Activated naive CD8-positive, alpha-beta T cell treated with anti-CD3 and anti-CD28 coated beads for 36 hours (primary cell): ENCODE measurements at regions not wholly inside any gene's neighbourhood (a gene's known extent, or its start where the extent isn't known, plus 50 kb on each side); places are given as distances from the start of the nearest gene placed in this dataset.

Experiments used
- DNase-seq: peaks from one replicate; pipeline ENCODE4 v3.0.0; 2021
- H3K27ac Mint-ChIP-seq: one replicate; pipeline ENCODE4 v1.8.0; 2022; ENCODE audit warnings: mild to moderate bottlenecking, moderate library complexity, mixed read lengths
- H3K27me3 Mint-ChIP-seq: one replicate; pipeline ENCODE4 v1.8.0; 2022; ENCODE audit warnings: mild to moderate bottlenecking, mixed read lengths
- H3K36me3 Mint-ChIP-seq: one replicate; pipeline ENCODE4 v1.8.0; 2021; ENCODE audit warnings: mild to moderate bottlenecking, mixed read lengths
- H3K4me1 Mint-ChIP-seq: one replicate; pipeline ENCODE4 v1.8.0; 2021; ENCODE audit warnings: mixed read lengths
- H3K4me3 Mint-ChIP-seq: one replicate; pipeline ENCODE4 v1.8.0; 2022; ENCODE audit warnings: mild to moderate bottlenecking, moderate library complexity, mixed read lengths
- H3K9me3 Mint-ChIP-seq: one replicate; pipeline ENCODE4 v1.8.0; 2022; ENCODE audit warnings: mixed read lengths

- no peaks in the 10 kb centered on the region for H3K36me3 Mint-ChIP-seq
- H3K9me3 Mint-ChIP-seq, result peaks cover 8% of the 10 kb centered on the region
- no peak overlapping the region for H3K4me3 Mint-ChIP-seq
- DNase-seq, result no peak
- no peaks in the 10 kb centered on the region for H3K27me3 Mint-ChIP-seq
- no peaks in the 10 kb centered on the region for H3K4me1 Mint-ChIP-seq
- no peak overlapping the region for H3K27ac Mint-ChIP-seq
Observed at GRCh38 chr2:5385596-5385995, 306.6 kb upstream of the SOX11 start.

- H3K4me1 Mint-ChIP-seq, result no peaks in the 10 kb centered on the region
- no peak for DNase-seq
Observed at GRCh38 chr2:5387406-5387805, 304.8 kb upstream of the SOX11 start.

GRCh38 chr2:5389740-5390139, 302.4 kb upstream of the SOX11 start:
- Mint-ChIP-seq H3K9me3 (peaks cover 6% of the 10 kb centered on the region), H3K27ac (no peak overlapping the region), H3K36me3 (no peaks in the 10 kb centered on the region), H3K4me3 (no peak overlapping the region), H3K27me3 (no peaks in the 10 kb centered on the region), H3K4me1 (no peaks in the 10 kb centered on the region)
- no peak for DNase-seq

More at GRCh38 chr2:5387406-5387805, 304.8 kb upstream of the SOX11 start:
- H3K4me3 Mint-ChIP-seq, result no peak overlapping the region
- H3K27me3 Mint-ChIP-seq, result no peaks in the 10 kb centered on the region
- H3K36me3 Mint-ChIP-seq, result no peaks in the 10 kb centered on the region
- H3K27ac Mint-ChIP-seq, result no peak overlapping the region
- H3K9me3 Mint-ChIP-seq, result peaks cover 8% of the 10 kb centered on the region

GRCh38 chr2:5391362-5391761, 300.8 kb upstream of the SOX11 start:
- H3K27me3 Mint-ChIP-seq, result no peaks in the 10 kb centered on the region
- peaks cover 2% of the 10 kb centered on the region for H3K9me3 Mint-ChIP-seq
- H3K4me1 Mint-ChIP-seq, result no peaks in the 10 kb centered on the region
- H3K27ac Mint-ChIP-seq, result no peak overlapping the region
- DNase-seq, result no peak
- H3K36me3 Mint-ChIP-seq, result no peaks in the 10 kb centered on the region
- H3K4me3 Mint-ChIP-seq, result no peak overlapping the region

GRCh38 chr2:5392658-5393057, 299.5 kb upstream of the SOX11 start:
- Mint-ChIP-seq H3K36me3 (no peaks in the 10 kb centered on the region), H3K27me3 (no peaks in the 10 kb centered on the region), H3K4me3 (no peak overlapping the region), H3K9me3 (peaks cover 2% of the 10 kb centered on the region), H3K27ac (no peak overlapping the region), H3K4me1 (no peaks in the 10 kb centered on the region)
- DNase-seq, result no peak

- H3K4me1 Mint-ChIP-seq, result no peaks in the 10 kb centered on the region
- no peaks in the 10 kb centered on the region for H3K27me3 Mint-ChIP-seq
- no peaks in the 10 kb centered on the region for H3K36me3 Mint-ChIP-seq
- no peak overlapping the region for H3K4me3 Mint-ChIP-seq
- H3K27ac Mint-ChIP-seq, result no peak overlapping the region
- no peak for DNase-seq
- H3K9me3 Mint-ChIP-seq, result peaks cover 2% of the 10 kb centered on the region
Observed at GRCh38 chr2:5393474-5393873, 298.7 kb upstream of the SOX11 start.

- no peaks in the 10 kb centered on the region for H3K27me3 Mint-ChIP-seq
- no peaks in the 10 kb centered on the region for H3K4me1 Mint-ChIP-seq
- no peaks in the 10 kb centered on the region for H3K36me3 Mint-ChIP-seq
- no peak for DNase-seq
- no peaks in the 10 kb centered on the region for H3K9me3 Mint-ChIP-seq
- no peak overlapping the region for H3K4me3 Mint-ChIP-seq
- no peak overlapping the region for H3K27ac Mint-ChIP-seq
Observed at GRCh38 chr2:5394223-5394622, 298.0 kb upstream of the SOX11 start.

- H3K9me3 Mint-ChIP-seq, result no peaks in the 10 kb centered on the region
- H3K4me1 Mint-ChIP-seq, result no peaks in the 10 kb centered on the region
- H3K27me3 Mint-ChIP-seq, result no peaks in the 10 kb centered on the region
- H3K27ac Mint-ChIP-seq, result no peak overlapping the region
- DNase-seq, result no peak
- H3K36me3 Mint-ChIP-seq, result no peaks in the 10 kb centered on the region
- H3K4me3 Mint-ChIP-seq, result no peak overlapping the region
Observed at GRCh38 chr2:5401115-5401657, 291.0 kb upstream of the SOX11 start.

- Mint-ChIP-seq H3K27ac (no peak overlapping the region), H3K36me3 (no peaks in the 10 kb centered on the region), H3K4me3 (no peak overlapping the region), H3K9me3 (no peaks in the 10 kb centered on the region), H3K4me1 (no peaks in the 10 kb centered on the region), H3K27me3 (no peaks in the 10 kb centered on the region)
- DNase-seq, result no peak
Observed at GRCh38 chr2:5403392-5403791, 288.8 kb upstream of the SOX11 start.

GRCh38 chr2:5409898-5410381, 282.2 kb upstream of the SOX11 start:
- Mint-ChIP-seq H3K4me1 (no peaks in the 10 kb centered on the region), H3K27me3 (no peaks in the 10 kb centered on the region), H3K36me3 (no peaks in the 10 kb centered on the region), H3K9me3 (no peaks in the 10 kb centered on the region), H3K27ac (no peak overlapping the region), H3K4me3 (no peak overlapping the region)
- DNase-seq, result no peak

GRCh38 chr2:5410991-5411700, 281.0 kb upstream of the SOX11 start:
- Mint-ChIP-seq H3K36me3 (no peaks in the 10 kb centered on the region), H3K27ac (no peak overlapping the region), H3K9me3 (no peaks in the 10 kb centered on the region), H3K27me3 (no peaks in the 10 kb centered on the region), H3K4me1 (no peaks in the 10 kb centered on the region), H3K4me3 (no peak overlapping the region)
- DNase-seq, result no peak

- Mint-ChIP-seq H3K9me3 (no peaks in the 10 kb centered on the region), H3K4me1 (no peaks in the 10 kb centered on the region), H3K27ac (no peak overlapping the region), H3K36me3 (no peaks in the 10 kb centered on the region), H3K27me3 (no peaks in the 10 kb centered on the region), H3K4me3 (no peak overlapping the region)
- no peak for DNase-seq
Observed at GRCh38 chr2:5412001-5412400, 280.2 kb upstream of the SOX11 start.

- no peaks in the 10 kb centered on the region for H3K4me1 Mint-ChIP-seq
- no peaks in the 10 kb centered on the region for H3K9me3 Mint-ChIP-seq
- H3K36me3 Mint-ChIP-seq, result no peaks in the 10 kb centered on the region
- H3K27me3 Mint-ChIP-seq, result no peaks in the 10 kb centered on the region
- H3K27ac Mint-ChIP-seq, result no peak overlapping the region
- DNase-seq, result no peak
- no peak overlapping the region for H3K4me3 Mint-ChIP-seq
Observed at GRCh38 chr2:5433855-5434254, 258.3 kb upstream of the SOX11 start.

GRCh38 chr2:5437375-5437774, 254.8 kb upstream of the SOX11 start:
- no peaks in the 10 kb centered on the region for H3K4me1 Mint-ChIP-seq

GRCh38 chr2:5440174-5440573, 252.0 kb upstream of the SOX11 start:
- Mint-ChIP-seq H3K27me3 (no peaks in the 10 kb centered on the region), H3K4me3 (no peak overlapping the region), H3K36me3 (no peaks in the 10 kb centered on the region), H3K27ac (no peak overlapping the region), H3K9me3 (peaks cover 4% of the 10 kb centered on the region), H3K4me1 (no peaks in the 10 kb centered on the region)
- DNase-seq, result no peak

More at GRCh38 chr2:5437375-5437774, 254.8 kb upstream of the SOX11 start:
- Mint-ChIP-seq H3K9me3 (no peaks in the 10 kb centered on the region), H3K4me3 (no peak overlapping the region), H3K36me3 (no peaks in the 10 kb centered on the region), H3K27me3 (no peaks in the 10 kb centered on the region), H3K27ac (no peak overlapping the region)
- no peak for DNase-seq

GRCh38 chr2:5442736-5443135, 249.4 kb upstream of the SOX11 start:
- H3K4me3 Mint-ChIP-seq, result no peak overlapping the region
- H3K27ac Mint-ChIP-seq, result no peak overlapping the region
- no peak for DNase-seq
- H3K36me3 Mint-ChIP-seq, result no peaks in the 10 kb centered on the region
- H3K9me3 Mint-ChIP-seq, result peaks cover 4% of the 10 kb centered on the region
- no peaks in the 10 kb centered on the region for H3K27me3 Mint-ChIP-seq
- H3K4me1 Mint-ChIP-seq, result no peaks in the 10 kb centered on the region
